AG09309 (cell line): ENCODE measurements at regions not wholly inside any gene's neighbourhood (a gene's known extent, or its start where the extent isn't known, plus 50 kb on each side); places are given as distances from the start of the nearest gene placed in this dataset.

ENCODE experiments used
- DNase-seq: peaks from one replicate; pipeline ENCODE4 v3.0.0-alpha.2; 2010; ENCODE audit warnings: low read depth
- H3K4me3 ChIP-seq: 2 replicates; pipeline ENCODE4 v1.5.1; 2011; ENCODE audit warnings: mild to moderate bottlenecking, low read depth, low read length, moderate library complexity; ENCODE audit not compliant: control insufficient read depth
- CTCF ChIP-seq: IDR thresholded peaks from 2 replicates; pipeline ENCODE4 v1.5.1; 2011; ENCODE audit warnings: mild to moderate bottlenecking, low read depth, low read length, inconsistent platforms; ENCODE audit not compliant: insufficient read depth, control insufficient read depth; ENCODE audit errors: missing control alignments

- no peak for DNase-seq
Measured at GRCh38 chr13:70388935-70389334, 280.7 kb upstream of the KLHL1 start.

GRCh38 chr13:70386919-70387318 is 278.7 kb upstream of the KLHL1 start:
- no peak for DNase-seq
- no peak overlapping the region for H3K4me3 ChIP-seq
- no peak for TF ChIP-seq CTCF

More at GRCh38 chr13:70388935-70389334, 280.7 kb upstream of the KLHL1 start:
- no peak for TF ChIP-seq CTCF
- H3K4me3 ChIP-seq = no peak overlapping the region

- no peak for DNase-seq
- no peak for TF ChIP-seq CTCF
- no peak overlapping the region for H3K4me3 ChIP-seq
Measured at GRCh38 chr13:70385852-70386251, 277.6 kb upstream of the KLHL1 start.

- no peak for TF ChIP-seq CTCF
- no peak overlapping the region for H3K4me3 ChIP-seq
- DNase-seq = no peak
Measured at GRCh38 chr13:70384156-70384555, 275.9 kb upstream of the KLHL1 start.

GRCh38 chr13:70380809-70381208 is 272.6 kb upstream of the KLHL1 start:
- DNase-seq = no peak

GRCh38 chr13:70375718-70376117 is 267.5 kb upstream of the KLHL1 start:
- no peak overlapping the region for H3K4me3 ChIP-seq
- DNase-seq = no peak
- no peak for TF ChIP-seq CTCF

More at GRCh38 chr13:70380809-70381208, 272.6 kb upstream of the KLHL1 start:
- no peak overlapping the region for H3K4me3 ChIP-seq
- no peak for TF ChIP-seq CTCF

- no peak for DNase-seq
- TF ChIP-seq CTCF = no peak
- H3K4me3 ChIP-seq = no peak overlapping the region
Measured at GRCh38 chr13:70370924-70371323, 262.7 kb upstream of the KLHL1 start.
